ENCODE measurements at regions not wholly inside any gene's neighbourhood (a gene's known extent, or its start where the extent isn't known, plus 50 kb on each side); places are given as distances from the start of the nearest gene placed in this dataset.

GRCh38 chr13:64441740-64442139 lies 2788.4 kb downstream of the PCDH9 start:
- no peaks in the 10 kb centered on the region for H3K4me1 ChIP-seq (ENCODE audit: insufficient read depth, low read length)
- ATAC-seq (no peak), DNase-seq (ENCODE audit: low spot score) (no peak), FAIRE-seq (no peak)
- H4K20me1 ChIP-seq (ENCODE audit: insufficient read depth, low read length): no peaks in the 10 kb centered on the region
- H3K27me3 ChIP-seq (ENCODE audit: control insufficient read depth in 1 of 2, insufficient read depth in 2 of 2, low read length in 2 of 2): no peaks in the 10 kb centered on the region
- ChIA-PET CTCF (ENCODE audit: low intra/inter-chr PET ratio, low total read pairs) (no interaction called here), POLR2A (no interaction called here)
- H3K4me3 ChIP-seq (replicated peaks in 1 of 3; ENCODE audit: insufficient read depth in 1 of 3, low read depth in 2 of 3, low read length in 3 of 3): no peak overlapping the region
- no peak overlapping the region for H3K27ac ChIP-seq (ENCODE audit: extremely low read length, insufficient read depth, low read length)
- no peaks in the 10 kb centered on the region for H3K36me3 ChIP-seq (replicated peaks in 1 of 2; ENCODE audit: control insufficient read depth in 1 of 2, insufficient read depth in 2 of 2, low read length in 2 of 2)
- H3K9ac ChIP-seq (ENCODE audit: insufficient read depth, low read depth, low read length): no peak overlapping the region
- WGBS (ENCODE audit: low lambda C conversion rate): 21% methylated on average over 1 of the region's 1 CpG
- intact Hi-C loops (cut with micrococcal nuclease; ENCODE audit: unreplicated experiment) (no loop called here), in situ Hi-C loops (cut with HindIII; ENCODE audit: extremely low pct_ligation_motif_present, low pct_unique_long_range_greater_than_20kb) (no loop called here)
- H3K79me2 ChIP-seq (ENCODE audit: insufficient read depth, low read length): no peaks in the 10 kb centered on the region
- no peak overlapping the region for H2AFZ ChIP-seq (ENCODE audit: low read length)
- TF ChIP-seq ZNF614 (CRISPR knock-in tag; IDR thresholded peaks at IDR 0.05; ENCODE audit: borderline replicate concordance): no peak
- BruUV-seq (replicated peaks): no TSS peak
- H3K4me2 ChIP-seq (ENCODE audit: low read depth, low read length): no peak overlapping the region
- no peaks in the 10 kb centered on the region for H3K9me3 ChIP-seq (ENCODE audit: low read length)

- no TSS peak for BruUV-seq (replicated peaks)
- Histone ChIP-seq H3K27ac (ENCODE audit: extremely low read length, insufficient read depth, low read length) (no peak overlapping the region), H3K4me1 (ENCODE audit: insufficient read depth, low read length) (no peaks in the 10 kb centered on the region), H3K36me3 (replicated peaks in 1 of 2; ENCODE audit: control insufficient read depth in 1 of 2, insufficient read depth in 2 of 2, low read length in 2 of 2) (no peaks in the 10 kb centered on the region), H3K79me2 (ENCODE audit: insufficient read depth, low read length) (no peaks in the 10 kb centered on the region), H3K9me3 (ENCODE audit: low read length) (no peaks in the 10 kb centered on the region), H3K4me2 (ENCODE audit: low read depth, low read length) (no peak overlapping the region), H4K20me1 (ENCODE audit: insufficient read depth, low read length) (no peaks in the 10 kb centered on the region), H2AFZ (ENCODE audit: low read length) (no peak overlapping the region), H3K27me3 (ENCODE audit: control insufficient read depth in 1 of 2, insufficient read depth in 2 of 2, low read length in 2 of 2) (no peaks in the 10 kb centered on the region), H3K4me3 (replicated peaks in 1 of 3; ENCODE audit: insufficient read depth in 1 of 3, low read depth in 2 of 3, low read length in 3 of 3) (no peak overlapping the region), H3K9ac (ENCODE audit: insufficient read depth, low read depth, low read length) (no peak overlapping the region)
- no peak for ATAC-seq
- ChIA-PET POLR2A (no interaction called here), CTCF (ENCODE audit: low intra/inter-chr PET ratio, low total read pairs) (no interaction called here)
- in situ Hi-C loops (cut with HindIII; ENCODE audit: extremely low pct_ligation_motif_present, low pct_unique_long_range_greater_than_20kb) (no loop called here), intact Hi-C loops (cut with micrococcal nuclease; ENCODE audit: unreplicated experiment) (no loop called here)
- no peak for FAIRE-seq
- no peak for DNase-seq (ENCODE audit: low spot score)
- 7% methylated on average over 2 of the region's 2 CpGs for WGBS (ENCODE audit: low lambda C conversion rate)
- TF ChIP-seq ZNF24 (IDR thresholded peaks at IDR 0.05) (no peak), ZNF564 (CRISPR knock-in tag; IDR thresholded peaks at IDR 0.05) (no peak), GPN1 (CRISPR knock-in tag; IDR thresholded peaks at IDR 0.05; ENCODE audit: borderline replicate concordance) (no peak), KDM5B (CRISPR knock-in tag; IDR thresholded peaks at IDR 0.05; ENCODE audit: borderline replicate concordance) (no peak), MTF2 (CRISPR knock-in tag; IDR thresholded peaks at IDR 0.05; ENCODE audit: borderline replicate concordance) (no peak), NCOA2 (CRISPR knock-in tag; IDR thresholded peaks at IDR 0.05) (no peak), ZNF512B (CRISPR knock-in tag; IDR thresholded peaks at IDR 0.05; ENCODE audit: borderline replicate concordance) (no peak), ZNF891 (CRISPR knock-in tag; IDR thresholded peaks at IDR 0.05) (no peak), ZNF709 (CRISPR knock-in tag; IDR thresholded peaks at IDR 0.05) (no peak), ATRX (CRISPR knock-in tag; IDR thresholded peaks at IDR 0.05; ENCODE audit: borderline replicate concordance) (no peak), POGK (CRISPR knock-in tag; conservative IDR thresholded peaks at IDR 0.05) (no peak), ZC3H4 (CRISPR knock-in tag; IDR thresholded peaks at IDR 0.05; ENCODE audit: borderline replicate concordance) (no peak), TP53 (CRISPR knock-in tag; conservative IDR thresholded peaks at IDR 0.05) (no peak), CENPT (CRISPR knock-in tag; IDR thresholded peaks at IDR 0.05; ENCODE audit: low read depth) (no peak), SIX1 (CRISPR knock-in tag; IDR thresholded peaks at IDR 0.05; ENCODE audit: borderline replicate concordance) (no peak), ZNF10 (CRISPR knock-in tag; IDR thresholded peaks at IDR 0.05; ENCODE audit: borderline replicate concordance, low read depth) (no peak)
These were observed 2792.1 kb downstream of the PCDH9 start for GRCh38 chr13:64438084-64438483.
